ENCODE measurements at regions not wholly inside any gene's neighbourhood (a gene's known extent, or its start where the extent isn't known, plus 50 kb on each side); places are given as distances from the start of the nearest gene placed in this dataset.

GRCh38 chr15:46452297-46452820, 817.5 kb downstream of the SQOR start:
- Histone ChIP-seq H3K9me3 (no peaks in the 10 kb centered on the region), H3K36me3 (replicated peaks in 1 of 2; ENCODE audit: insufficient read depth in 1 of 2, low read depth in 2 of 2) (no peaks in the 10 kb centered on the region), H3K4me1 (no peaks in the 10 kb centered on the region), H3K4me3 (no peak overlapping the region), H3K27me3 (no peaks in the 10 kb centered on the region), H3K27ac (no peak overlapping the region)
- intact Hi-C loops (cut with DNase I) = no loop called here
- WGBS, 2 donors = 0 to 93% methylated on average over 1 of the region's 1 CpG
- ATAC-seq (no peak), DNase-seq (no peak)
- TF ChIP-seq CTCF (IDR thresholded peaks at IDR 0.05) (no peak), POLR2A (IDR thresholded peaks at IDR 0.05) (no peak)

GRCh38 chr15:46456456-46456855, 821.6 kb downstream of the SQOR start:
- H3K36me3 ChIP-seq (replicated peaks in 1 of 2; ENCODE audit: insufficient read depth in 1 of 2, low read depth in 2 of 2) = no peaks in the 10 kb centered on the region
- H3K4me1 ChIP-seq = no peaks in the 10 kb centered on the region
- H3K9me3 ChIP-seq = no peaks in the 10 kb centered on the region
- TF ChIP-seq CTCF (IDR thresholded peaks at IDR 0.05) (no peak), POLR2A (IDR thresholded peaks at IDR 0.05) (no peak)
- ATAC-seq = no peak
- DNase-seq = no peak
- no peak overlapping the region for H3K27ac ChIP-seq
- no peak overlapping the region for H3K4me3 ChIP-seq
- WGBS, 2 donors = 90 to 91% methylated on average over 2 of the region's 2 CpGs
- no peaks in the 10 kb centered on the region for H3K27me3 ChIP-seq
- intact Hi-C loops (cut with DNase I) = no loop called here

GRCh38 chr15:46460431-46461094, 825.7 kb downstream of the SQOR start:
- Histone ChIP-seq H3K4me3 (no peak overlapping the region), H3K4me1 (no peaks in the 10 kb centered on the region), H3K36me3 (replicated peaks in 1 of 2; ENCODE audit: insufficient read depth in 1 of 2, low read depth in 2 of 2) (no peaks in the 10 kb centered on the region), H3K27me3 (no peaks in the 10 kb centered on the region), H3K27ac (no peak overlapping the region), H3K9me3 (no peaks in the 10 kb centered on the region)
- DNase-seq (no peak), ATAC-seq (no peak)
- WGBS, 2 donors = 71 to 77% methylated on average over 12 of the region's 12 CpGs
- no peak for TF ChIP-seq POLR2A (IDR thresholded peaks at IDR 0.05)
- no peak for TF ChIP-seq CTCF (IDR thresholded peaks at IDR 0.05)
- intact Hi-C loops (cut with DNase I) = no loop called here

- Histone ChIP-seq H3K36me3 (replicated peaks in 1 of 2; ENCODE audit: insufficient read depth in 1 of 2, low read depth in 2 of 2) (no peaks in the 10 kb centered on the region), H3K4me3 (no peak overlapping the region), H3K27me3 (no peaks in the 10 kb centered on the region), H3K4me1 (no peaks in the 10 kb centered on the region), H3K27ac (no peak overlapping the region), H3K9me3 (no peaks in the 10 kb centered on the region)
- DNase-seq (no peak), ATAC-seq (no peak)
- intact Hi-C loops (cut with DNase I) = no loop called here
- WGBS, 2 donors = 64 to 85% methylated on average over 2 of the region's 2 CpGs
- TF ChIP-seq POLR2A (IDR thresholded peaks at IDR 0.05) = no peak
- TF ChIP-seq CTCF (IDR thresholded peaks at IDR 0.05) = no peak
Observed at GRCh38 chr15:46461416-46461815, 826.6 kb downstream of the SQOR start.

- H3K27me3 ChIP-seq = no peaks in the 10 kb centered on the region
- no peaks in the 10 kb centered on the region for H3K9me3 ChIP-seq
- TF ChIP-seq POLR2A (IDR thresholded peaks at IDR 0.05) (no peak), CTCF (IDR thresholded peaks at IDR 0.05) (no peak)
- intact Hi-C loops (cut with DNase I) = no loop called here
- H3K4me3 ChIP-seq = no peak overlapping the region
- H3K27ac ChIP-seq = no peak overlapping the region
- no peaks in the 10 kb centered on the region for H3K4me1 ChIP-seq
- no peak for ATAC-seq
- WGBS, 2 donors = 76 to 79% methylated on average over 1 of the region's 1 CpG
- DNase-seq = no peak
- no peaks in the 10 kb centered on the region for H3K36me3 ChIP-seq (replicated peaks in 1 of 2; ENCODE audit: insufficient read depth in 1 of 2, low read depth in 2 of 2)
Observed at GRCh38 chr15:46467041-46467440, 832.2 kb downstream of the SQOR start.

Measured in body of pancreas (tissue), 4 donors.